Adipocyte (in vitro differentiated cells): ENCODE measurements at regions not wholly inside any gene's neighbourhood (a gene's known extent, or its start where the extent isn't known, plus 50 kb on each side); places are given as distances from the start of the nearest gene placed in this dataset.

Experiments
- DNase-seq: peaks from one replicate; pipeline ENCODE4 v3.0.0-alpha.2; 2015; ENCODE audit warnings: low read depth
- H3K27me3 ChIP-seq: replicated peaks from 2 replicates; pipeline ENCODE4 v1.7.0; 2013; ENCODE audit warnings: mild to moderate bottlenecking, low read length, moderate library complexity; ENCODE audit not compliant: control insufficient read depth, insufficient read depth
- H3K36me3 ChIP-seq: 2 replicates; pipeline ENCODE4 v1.7.0; 2013; ENCODE audit warnings: low read length, mild to moderate bottlenecking, moderate library complexity; ENCODE audit not compliant: control insufficient read depth, insufficient read depth, severe bottlenecking
- H3K4me1 ChIP-seq: 2 replicates; pipeline ENCODE4 v1.7.0; 2013; ENCODE audit warnings: mild to moderate bottlenecking, low read length, moderate library complexity; ENCODE audit not compliant: control insufficient read depth, insufficient read depth
- H3K4me3 ChIP-seq: 2 replicates; pipeline ENCODE4 v1.7.0; 2013; ENCODE audit warnings: mild to moderate bottlenecking, low read length, moderate library complexity
- H3K9ac ChIP-seq: 2 replicates; pipeline ENCODE4 v1.7.0; 2013; ENCODE audit warnings: mild to moderate bottlenecking, low read length, moderate library complexity
- H3K9me3 ChIP-seq: 2 replicates; pipeline ENCODE4 v1.7.0; 2013; ENCODE audit warnings: mild to moderate bottlenecking, low read length, moderate library complexity; ENCODE audit not compliant: control insufficient read depth

DNA sequence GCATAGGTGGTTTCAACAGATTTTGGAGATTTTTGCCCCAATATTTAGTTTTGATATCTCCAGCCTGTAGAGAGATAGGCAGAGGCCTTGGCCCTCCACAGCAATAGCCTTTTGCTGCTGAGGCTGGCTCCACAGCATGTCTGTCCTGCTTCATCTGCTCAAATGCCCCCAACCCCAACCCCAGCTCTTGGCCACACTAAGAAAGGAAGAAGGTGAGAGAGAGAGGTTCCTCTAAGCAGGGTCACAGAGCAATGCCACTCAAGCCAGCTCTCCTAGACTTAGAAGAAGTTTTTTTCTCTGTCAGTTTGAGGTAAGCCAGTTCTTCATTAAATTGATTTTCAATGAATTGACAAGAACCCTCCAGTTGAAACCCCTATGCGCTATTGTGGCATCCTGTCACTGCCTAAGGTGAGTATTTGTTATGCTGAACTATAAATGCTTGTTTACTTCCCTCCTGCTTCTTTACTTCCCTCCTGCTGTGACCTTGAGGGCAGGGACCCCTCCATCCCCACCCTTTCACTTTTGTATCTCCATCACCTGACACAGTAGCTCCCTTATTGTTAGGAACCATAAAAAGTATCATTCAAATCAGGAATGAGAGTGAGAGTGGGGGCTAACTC, 366.2 kb upstream of the CNR1 start:
- no peak for DNase-seq
- peaks cover 6% of the 10 kb centered on the region for H3K27me3 ChIP-seq
- H3K9me3 ChIP-seq: no peaks in the 10 kb centered on the region
- H3K36me3 ChIP-seq: no peaks in the 10 kb centered on the region
- H3K4me1 ChIP-seq: no peaks in the 10 kb centered on the region
- H3K9ac ChIP-seq: no peak overlapping the region
- H3K4me3 ChIP-seq: no peak overlapping the region

DNA sequence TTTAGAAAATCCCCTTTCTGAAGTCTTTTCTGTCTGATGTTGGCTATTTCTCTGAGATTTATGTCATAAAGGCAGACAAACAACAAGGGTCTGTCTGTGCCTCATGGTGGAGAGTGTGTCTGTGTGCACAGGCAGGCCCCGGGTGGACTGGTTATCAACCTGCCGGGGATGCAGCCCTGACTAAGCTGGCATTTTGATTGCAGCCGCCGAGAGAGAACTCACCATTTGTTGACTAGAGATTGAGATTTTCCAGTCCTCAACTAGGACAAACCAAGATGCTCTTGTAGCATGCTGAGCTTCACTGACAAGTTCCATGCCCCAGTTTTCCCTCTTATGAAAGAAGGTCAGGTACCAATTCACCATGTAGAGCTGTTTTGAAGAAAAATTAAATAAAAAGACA, 363.6 kb upstream of the CNR1 start:
- H3K27me3 ChIP-seq: peaks cover 6% of the 10 kb centered on the region
- H3K4me3 ChIP-seq: no peak overlapping the region
- no peak for DNase-seq
- H3K9ac ChIP-seq: no peak overlapping the region
- H3K9me3 ChIP-seq: no peaks in the 10 kb centered on the region
- no peaks in the 10 kb centered on the region for H3K36me3 ChIP-seq
- H3K4me1 ChIP-seq: no peaks in the 10 kb centered on the region

DNA sequence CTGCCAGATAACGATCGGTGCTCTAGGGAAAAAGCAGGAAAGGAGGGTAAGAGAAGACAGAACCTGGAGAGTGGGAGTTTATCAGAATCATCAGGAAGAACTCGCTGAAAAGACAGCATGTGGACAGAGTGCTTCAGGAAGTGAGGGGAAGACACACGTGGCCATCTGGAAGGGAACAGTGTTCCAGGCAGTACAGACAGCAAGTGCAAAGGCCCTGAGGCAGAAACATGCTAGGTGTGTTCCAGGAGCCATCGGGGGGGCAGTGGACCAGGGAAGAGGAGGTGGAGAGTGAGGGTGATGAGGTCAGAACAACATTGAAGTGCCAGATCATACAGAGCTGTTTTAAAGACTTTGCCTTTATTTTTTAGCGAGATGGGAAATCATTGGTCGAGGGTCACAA, 354.3 kb upstream of the CNR1 start:
- no peaks in the 10 kb centered on the region for H3K9me3 ChIP-seq
- H3K4me1 ChIP-seq: no peaks in the 10 kb centered on the region
- H3K36me3 ChIP-seq: no peaks in the 10 kb centered on the region
- H3K9ac ChIP-seq: no peak overlapping the region
- DNase-seq: no peak
- no peak overlapping the region for H3K4me3 ChIP-seq
- H3K27me3 ChIP-seq: peaks cover 3% of the 10 kb centered on the region

DNA sequence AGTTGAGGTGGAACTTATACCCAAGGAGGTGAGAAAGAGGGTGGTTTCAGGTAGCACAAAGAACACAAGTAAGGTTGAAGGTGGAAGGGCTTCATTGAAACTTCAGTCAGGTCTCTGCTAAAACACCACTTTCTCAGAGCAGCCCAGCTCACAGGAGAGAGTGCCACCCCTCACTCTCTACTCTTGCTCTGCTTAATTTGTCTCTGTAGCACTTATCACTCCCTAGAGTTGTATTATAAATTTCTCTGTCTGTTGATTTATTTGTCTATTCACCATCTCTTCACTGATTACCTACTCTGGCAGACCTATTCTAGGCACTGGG, 353.8 kb upstream of the CNR1 start:
- Histone ChIP-seq H3K9ac (no peak overlapping the region), H3K4me1 (no peaks in the 10 kb centered on the region), H3K4me3 (no peak overlapping the region), H3K9me3 (no peaks in the 10 kb centered on the region), H3K27me3 (peaks cover 3% of the 10 kb centered on the region), H3K36me3 (no peaks in the 10 kb centered on the region)
- no peak for DNase-seq

DNA sequence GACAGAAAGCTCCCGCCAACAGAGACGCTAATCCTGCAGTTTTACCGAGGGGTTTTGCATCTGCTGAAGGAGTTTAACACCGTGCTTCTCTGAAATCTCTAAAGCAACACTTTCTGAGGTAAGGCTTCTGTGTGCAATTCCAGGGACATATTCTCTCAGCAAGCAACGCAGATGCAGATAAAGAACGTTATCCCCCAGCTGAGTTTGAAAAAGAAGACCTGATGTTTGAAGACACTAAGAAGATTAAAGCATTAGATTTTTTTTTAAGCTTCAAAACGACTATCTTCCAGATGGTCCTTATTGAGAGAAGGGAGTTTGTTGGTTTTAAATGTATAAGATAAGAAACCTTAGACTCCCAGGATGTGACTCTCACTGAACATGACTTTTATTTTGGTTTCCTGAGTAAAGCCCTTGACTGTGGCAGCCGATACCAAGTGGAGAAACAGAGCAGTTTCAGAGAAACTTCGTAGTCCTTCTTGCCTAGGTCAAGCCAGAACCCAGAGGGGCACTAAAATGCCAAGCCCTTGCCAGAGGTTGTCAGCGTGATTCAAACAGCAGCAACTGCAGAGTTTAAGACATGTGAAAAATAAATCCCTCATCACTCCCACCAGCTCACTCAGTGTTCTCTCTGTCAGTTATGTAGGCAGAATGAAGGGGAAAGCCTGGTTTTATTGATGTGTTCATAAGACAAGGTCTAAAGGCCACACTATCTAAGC, 353.3 kb upstream of the CNR1 start:
- no peak overlapping the region for H3K9ac ChIP-seq
- H3K36me3 ChIP-seq: no peaks in the 10 kb centered on the region
- peaks cover 3% of the 10 kb centered on the region for H3K27me3 ChIP-seq
- H3K4me1 ChIP-seq: no peaks in the 10 kb centered on the region
- H3K4me3 ChIP-seq: no peak overlapping the region
- DNase-seq: no peak
- no peaks in the 10 kb centered on the region for H3K9me3 ChIP-seq

DNA sequence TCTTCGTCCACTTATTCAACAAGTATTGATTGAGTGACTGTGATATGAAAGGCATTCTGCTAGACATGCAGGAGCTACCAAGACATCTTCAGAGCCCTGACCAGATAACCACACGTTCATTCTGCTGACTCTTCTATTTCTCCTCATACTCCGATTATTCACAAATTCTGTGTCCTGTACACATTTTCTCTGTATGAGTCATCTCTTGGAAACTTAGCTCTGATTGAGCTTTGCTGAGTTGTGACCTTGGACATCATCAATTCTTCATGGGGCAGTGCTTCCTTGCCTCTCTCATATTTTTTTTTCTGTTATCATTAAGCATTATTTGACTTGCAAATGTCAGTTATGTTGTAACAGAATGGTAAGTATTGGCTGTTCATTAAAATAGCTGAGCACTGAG, 351.6 kb upstream of the CNR1 start:
- H3K9me3 ChIP-seq: no peaks in the 10 kb centered on the region
- no peak overlapping the region for H3K9ac ChIP-seq
- no peaks in the 10 kb centered on the region for H3K4me1 ChIP-seq
- no peaks in the 10 kb centered on the region for H3K36me3 ChIP-seq
- DNase-seq: no peak
- no peak overlapping the region for H3K4me3 ChIP-seq
- peaks cover 3% of the 10 kb centered on the region for H3K27me3 ChIP-seq

DNA sequence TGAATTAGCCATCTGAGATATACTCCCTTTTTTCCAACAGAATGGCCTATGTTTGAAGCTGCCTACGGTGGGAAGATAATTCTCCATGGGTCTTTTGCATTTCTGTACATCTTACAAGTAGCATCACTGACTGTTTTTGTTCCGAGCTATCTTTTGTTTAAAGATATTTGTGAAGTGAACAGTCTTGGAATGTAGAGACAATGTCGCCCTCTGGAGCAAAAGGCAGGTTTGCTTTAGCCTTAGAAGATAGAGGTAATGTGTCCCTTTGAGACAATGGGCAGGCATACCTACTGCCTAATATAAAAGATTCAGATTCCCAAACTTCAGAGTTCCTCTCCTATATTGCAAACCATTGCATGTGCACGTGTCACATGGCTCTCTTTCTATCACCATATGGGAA, 347.8 kb upstream of the CNR1 start:
- Histone ChIP-seq H3K4me1 (no peaks in the 10 kb centered on the region), H3K36me3 (no peaks in the 10 kb centered on the region), H3K9me3 (no peaks in the 10 kb centered on the region), H3K9ac (no peak overlapping the region), H3K27me3 (no peaks in the 10 kb centered on the region), H3K4me3 (no peak overlapping the region)
- DNase-seq: no peak

DNA sequence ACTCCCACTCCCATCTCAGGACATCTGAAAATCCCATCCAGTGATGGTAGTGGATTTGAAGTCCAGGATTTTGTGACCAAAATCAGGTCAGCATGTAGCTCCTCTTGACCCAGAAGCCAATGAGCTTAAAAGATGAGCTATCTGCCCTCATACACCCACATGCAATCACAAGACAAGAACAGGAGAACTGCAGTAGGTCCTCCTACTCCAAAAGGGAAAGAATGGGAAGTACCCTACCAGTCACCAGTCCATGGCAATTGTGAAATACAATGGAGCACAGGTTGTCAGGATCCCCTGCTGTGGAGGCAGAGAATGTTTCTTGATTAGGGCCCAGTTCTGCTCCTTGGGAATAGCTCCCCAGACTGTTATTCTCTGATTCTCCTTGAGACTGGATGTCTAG, 347.3 kb upstream of the CNR1 start:
- DNase-seq: no peak
- no peaks in the 10 kb centered on the region for H3K27me3 ChIP-seq
- H3K9ac ChIP-seq: no peak overlapping the region
- H3K4me1 ChIP-seq: no peaks in the 10 kb centered on the region
- no peaks in the 10 kb centered on the region for H3K9me3 ChIP-seq
- H3K4me3 ChIP-seq: no peak overlapping the region
- no peaks in the 10 kb centered on the region for H3K36me3 ChIP-seq

DNA sequence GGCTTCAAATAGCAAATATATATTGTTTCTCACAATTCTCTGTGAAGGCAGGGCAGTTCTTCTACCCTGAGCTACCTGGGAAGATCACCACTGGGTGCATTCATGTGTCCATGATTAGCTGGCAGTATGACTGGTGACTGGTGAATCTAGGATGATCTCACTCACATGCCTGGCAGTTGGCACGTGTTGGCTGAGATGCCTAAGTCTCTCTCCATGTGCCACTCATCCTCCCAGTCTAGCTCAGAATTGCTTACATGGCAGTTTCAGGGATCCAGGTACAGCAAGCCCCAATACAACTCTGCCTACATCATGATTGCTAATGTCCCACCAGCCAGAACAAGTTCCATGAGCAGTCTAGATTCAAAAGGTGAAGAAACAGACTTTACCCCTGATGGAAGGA, 346.8 kb upstream of the CNR1 start:
- Histone ChIP-seq H3K36me3 (no peaks in the 10 kb centered on the region), H3K9ac (no peak overlapping the region), H3K4me1 (no peaks in the 10 kb centered on the region), H3K9me3 (no peaks in the 10 kb centered on the region), H3K27me3 (no peaks in the 10 kb centered on the region), H3K4me3 (no peak overlapping the region)
- DNase-seq: no peak

DNA sequence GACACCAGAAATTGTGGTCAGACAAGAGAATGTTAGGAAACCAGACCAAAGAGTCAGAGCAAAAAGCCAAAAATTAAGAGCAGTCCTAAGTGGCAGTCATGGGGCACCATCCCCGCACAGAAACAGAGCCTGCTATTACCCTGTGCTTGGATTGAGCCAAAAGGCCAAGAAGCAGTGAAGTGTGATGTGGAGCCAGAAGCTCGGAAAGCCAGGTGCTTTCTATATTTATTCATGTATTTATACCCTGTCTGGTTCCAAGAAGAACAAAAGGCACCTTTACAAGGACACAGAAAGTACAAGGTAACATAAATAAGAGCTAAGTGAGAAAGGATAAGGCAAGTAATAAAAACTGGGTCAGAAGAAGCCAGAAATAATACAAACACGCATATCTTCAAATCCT, 336.2 kb upstream of the CNR1 start:
- Histone ChIP-seq H3K4me1 (no peaks in the 10 kb centered on the region), H3K4me3 (no peak overlapping the region), H3K9me3 (peaks cover 18% of the 10 kb centered on the region), H3K9ac (no peak overlapping the region), H3K36me3 (no peaks in the 10 kb centered on the region), H3K27me3 (no peaks in the 10 kb centered on the region)
- no peak for DNase-seq

DNA sequence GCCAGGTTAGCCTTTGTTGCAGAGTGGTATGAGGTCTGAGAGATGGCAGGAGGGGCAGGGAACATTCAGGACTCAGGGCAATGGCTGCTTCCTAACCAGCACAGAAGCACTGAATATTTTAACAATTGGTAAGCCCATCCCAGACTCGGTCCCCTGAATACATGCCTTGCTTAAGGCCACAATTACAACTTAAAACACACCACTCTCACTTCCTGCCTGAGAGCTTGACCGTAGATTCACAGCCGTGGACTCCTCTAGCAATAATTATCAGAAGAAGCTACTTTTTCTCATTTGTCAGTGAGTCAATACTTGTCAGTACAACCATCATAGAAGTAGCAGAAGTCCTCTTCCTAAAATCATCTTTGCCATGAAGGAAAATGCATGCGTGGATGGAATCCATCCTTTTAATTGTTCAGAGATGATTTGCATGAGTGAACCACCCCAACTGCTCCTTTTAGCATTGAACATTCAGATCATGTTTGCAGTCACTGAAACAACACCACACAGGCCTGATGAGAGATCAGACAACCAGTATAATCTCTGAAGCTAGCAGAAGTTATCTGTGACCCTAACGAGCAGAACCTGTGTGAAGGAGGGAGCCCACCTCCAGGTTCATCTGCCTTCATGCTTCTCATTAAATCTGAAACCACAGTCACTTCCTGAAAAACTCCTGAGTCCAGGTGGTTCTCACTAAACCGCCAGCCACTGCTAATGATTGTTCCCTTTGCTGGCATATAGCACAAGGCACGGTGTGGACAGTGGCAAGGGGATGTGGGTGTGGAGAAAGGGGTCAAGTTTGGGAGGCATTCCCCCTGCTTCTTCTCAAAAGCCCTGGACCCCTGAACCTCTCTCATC, 333.9 kb upstream of the CNR1 start:
- H3K27me3 ChIP-seq: no peaks in the 10 kb centered on the region
- no peak overlapping the region for H3K9ac ChIP-seq
- no peaks in the 10 kb centered on the region for H3K4me1 ChIP-seq
- no peaks in the 10 kb centered on the region for H3K36me3 ChIP-seq
- peaks cover 2% of the 10 kb centered on the region for H3K9me3 ChIP-seq
- DNase-seq: no peak
- no peak overlapping the region for H3K4me3 ChIP-seq
